GM13976 (cell line): ENCODE measurements at regions not wholly inside any gene's neighbourhood (a gene's known extent, or its start where the extent isn't known, plus 50 kb on each side); places are given as distances from the start of the nearest gene placed in this dataset.

Experiments used
- DNase-seq: peaks from one replicate; pipeline ENCODE4 v3.0.0; 2012; ENCODE audit warnings: low spot score
- CTCF ChIP-seq: IDR thresholded peaks from 2 replicates; pipeline ENCODE4 v1.5.1; 2012; ENCODE audit warnings: borderline replicate concordance, mild to moderate bottlenecking; ENCODE audit not compliant: insufficient read depth; ENCODE audit errors: extremely low read depth, missing control alignments, control extremely low read depth
- in situ Hi-C: fragments of 300-500 bp; cut with MboI; formaldehyde crosslinking; loops from one replicate; pipeline ENCODE4 v1.12.0; 2022; ENCODE audit warnings: low sequenced_read_pairs, mixed read lengths, inconsistent platforms; ENCODE audit not compliant: unreplicated experiment

GRCh38 chr13:78410164-78410563, 193.2 kb downstream of the POU4F1 start:
- in situ Hi-C loops = no loop called here
- TF ChIP-seq CTCF = no peak
- no peak for DNase-seq

- no peak for TF ChIP-seq CTCF
- in situ Hi-C loops = no loop called here
- no peak for DNase-seq
Measured at GRCh38 chr13:78409172-78409571, 194.2 kb downstream of the POU4F1 start.

DNA sequence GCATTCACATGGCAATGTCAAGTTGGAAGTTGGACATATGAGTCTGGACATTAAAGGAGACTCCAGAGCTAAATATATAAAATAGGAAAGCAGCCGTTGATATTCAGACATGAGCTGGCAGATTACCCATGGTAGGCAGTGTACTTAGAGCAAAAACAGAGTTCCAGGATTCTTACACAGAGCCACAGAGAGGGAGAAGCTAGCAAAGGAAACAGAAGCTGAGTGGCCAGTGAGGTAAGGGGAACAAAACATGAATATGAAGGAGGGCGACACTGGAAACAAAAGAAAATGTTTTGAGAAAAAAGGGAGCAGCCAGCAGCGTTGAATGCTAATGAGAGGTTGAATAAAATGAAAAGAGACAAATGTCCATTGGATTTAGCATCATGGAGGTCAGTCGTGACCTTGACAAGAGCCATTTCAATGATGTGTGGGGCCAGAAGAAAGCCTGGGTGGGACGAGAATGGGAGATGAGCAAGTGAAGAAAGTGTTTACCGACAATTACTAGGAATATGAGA, 198.4 kb downstream of the POU4F1 start:
- DNase-seq = no peak
- no peak for TF ChIP-seq CTCF
- in situ Hi-C loops = no loop called here

GRCh38 chr13:78402708-78403400, 200.5 kb downstream of the POU4F1 start:
- in situ Hi-C loops = no loop called here
- no peak for TF ChIP-seq CTCF
- DNase-seq = no peak

DNA sequence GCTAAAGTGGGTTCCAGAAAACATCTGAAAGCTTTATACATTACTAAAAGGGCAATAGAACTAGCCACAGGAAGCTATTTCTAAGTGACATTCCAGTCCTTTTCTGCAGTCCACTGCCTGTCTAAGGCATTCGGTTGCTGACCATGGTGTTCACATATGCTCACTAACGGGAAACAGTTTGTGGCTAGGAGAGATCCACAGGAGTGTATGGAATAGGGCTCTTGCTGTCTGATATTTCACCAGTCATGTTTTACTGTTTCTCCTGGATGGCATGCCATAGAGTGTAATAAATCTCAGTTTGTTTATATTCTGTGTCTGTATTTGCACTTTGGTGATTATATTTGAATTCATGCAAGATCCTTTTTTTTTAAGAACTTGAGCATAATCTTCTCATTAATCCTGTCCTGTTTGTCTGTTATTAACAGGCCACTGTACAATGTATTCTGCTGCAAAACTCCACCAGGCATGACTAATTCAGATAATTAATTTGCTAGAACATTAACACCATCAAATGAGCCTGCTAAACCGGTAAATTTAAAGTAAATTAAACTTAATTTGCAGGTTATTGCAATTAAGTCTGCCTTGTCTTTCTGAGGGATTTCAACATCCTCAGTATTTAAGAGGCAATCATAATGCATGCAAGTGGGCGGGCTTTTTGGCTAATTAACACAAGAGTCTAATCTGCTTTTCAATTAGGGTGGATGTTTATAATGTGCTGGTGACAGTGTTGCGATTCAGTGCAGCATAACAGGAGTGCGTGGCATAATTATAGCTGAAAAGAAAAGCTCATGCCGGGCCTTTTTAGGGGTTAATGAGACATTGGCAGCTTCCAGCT, 201.3 kb downstream of the POU4F1 start:
- no peak for DNase-seq
- no peak for TF ChIP-seq CTCF
- in situ Hi-C loops = no loop called here

- in situ Hi-C loops = no loop called here
- TF ChIP-seq CTCF = no peak
- peak; percentile 45 for DNase-seq
Measured at GRCh38 chr13:78398743-78399410, 204.5 kb downstream of the POU4F1 start.
